ENCODE measurements at regions not wholly inside any gene's neighbourhood (a gene's known extent, or its start where the extent isn't known, plus 50 kb on each side); places are given as distances from the start of the nearest gene placed in this dataset.
"Not testable (repeated sequence)": the region's sequence is repeated elsewhere in the genome, so short reads cannot be mapped to it uniquely, and the experiment has no call there.

GRCh38 chr10:80751940-80752339 lies 214.2 kb downstream of the SH2D4B start:
- no peak for DNase-seq

GRCh38 chr10:80753612-80754011 lies 215.9 kb downstream of the SH2D4B start:
- DNase-seq: no peak

GRCh38 chr10:80755893-80756292 lies 218.2 kb downstream of the SH2D4B start:
- no peak for DNase-seq

GRCh38 chr10:80759693-80760092 lies 222.0 kb downstream of the SH2D4B start:
- no peak for DNase-seq

GRCh38 chr10:80760914-80761371 lies 223.2 kb downstream of the SH2D4B start:
- DNase-seq: no peak

GRCh38 chr10:80767963-80768362 lies 230.3 kb downstream of the SH2D4B start:
- DNase-seq: no peak

GRCh38 chr10:80769700-80770160 lies 232.0 kb downstream of the SH2D4B start:
- DNase-seq: no peak

- DNase-seq: no peak
These were observed 232.5 kb downstream of the SH2D4B start for GRCh38 chr10:80770239-80770638.

- DNase-seq: no peak
These were observed 233.6 kb downstream of the SH2D4B start for GRCh38 chr10:80771285-80771684.

- DNase-seq: no peak
These were observed 234.3 kb downstream of the SH2D4B start for GRCh38 chr10:80771902-80772555.

GRCh38 chr10:80772596-80772995 lies 234.9 kb downstream of the SH2D4B start:
- DNase-seq: no peak

GRCh38 chr10:80784695-80785094 lies 247.0 kb downstream of the SH2D4B start:
- DNase-seq: no peak

GRCh38 chr10:80786322-80786721 lies 248.6 kb downstream of the SH2D4B start:
- DNase-seq: no peak

- no peak for DNase-seq
These were observed 250.2 kb downstream of the SH2D4B start for GRCh38 chr10:80787952-80788351.

GRCh38 chr10:80794994-80795393 lies 257.3 kb downstream of the SH2D4B start:
- DNase-seq: no peak

GRCh38 chr10:80805343-80806020 lies 267.8 kb downstream of the SH2D4B start:
- no peak for DNase-seq

GRCh38 chr10:80814147-80814652 lies 276.5 kb downstream of the SH2D4B start:
- no peak for DNase-seq

GRCh38 chr10:80829151-80829550 lies 291.4 kb downstream of the SH2D4B start:
- no peak for DNase-seq

GRCh38 chr10:80829562-80829961 lies 291.9 kb downstream of the SH2D4B start:
- no peak for DNase-seq

GRCh38 chr10:80832693-80833092 lies 295.0 kb downstream of the SH2D4B start:
- not testable (repeated sequence) for DNase-seq

- DNase-seq: no peak
These were observed 317.8 kb downstream of the SH2D4B start for GRCh38 chr10:80855348-80855971.

- DNase-seq: no peak
These were observed 318.5 kb downstream of the SH2D4B start for GRCh38 chr10:80856186-80856585.

- not testable (repeated sequence) for DNase-seq
These were observed 321.6 kb downstream of the SH2D4B start for GRCh38 chr10:80859279-80859678.

- DNase-seq: no peak
These were observed 323.0 kb downstream of the SH2D4B start for GRCh38 chr10:80860719-80861118.
